ENCODE measurements at regions not wholly inside any gene's neighbourhood (a gene's known extent, or its start where the extent isn't known, plus 50 kb on each side); places are given as distances from the start of the nearest gene placed in this dataset.

GRCh38 chr3:22231061-22231460 lies 480.1 kb upstream of the ZNF385D start:
- H3K4me3 ChIP-seq (replicated peaks in 1 of 2; ENCODE audit: low read depth in 1 of 2, low read length in 2 of 2) = no peak overlapping the region
- peaks cover 0 to 10% of the 10 kb centered on the region in 2 experiments; a peak in 2 of 4 replicates for H3K9me3 ChIP-seq (ENCODE audit: control insufficient read depth in 1 of 2, insufficient read depth in 1 of 2, low read depth in 1 of 2, low read length in 2 of 2)
- ChIA-PET POLR2A (no interaction called here), RAD21 (ENCODE audit: low non-redundant PET in 1 of 2, low total read pairs in 2 of 2, uncharacterized antibody in 2 of 2, unreplicated experiment in 2 of 2) (no interaction called here), CTCF (no interaction called here)
- no peak for TF ChIP-seq POLR2A (IDR thresholded peaks at IDR 0.05; ENCODE audit: borderline replicate concordance, extremely low read depth, insufficient read depth, insufficient read length)
- TF ChIP-seq, protein P1, sequence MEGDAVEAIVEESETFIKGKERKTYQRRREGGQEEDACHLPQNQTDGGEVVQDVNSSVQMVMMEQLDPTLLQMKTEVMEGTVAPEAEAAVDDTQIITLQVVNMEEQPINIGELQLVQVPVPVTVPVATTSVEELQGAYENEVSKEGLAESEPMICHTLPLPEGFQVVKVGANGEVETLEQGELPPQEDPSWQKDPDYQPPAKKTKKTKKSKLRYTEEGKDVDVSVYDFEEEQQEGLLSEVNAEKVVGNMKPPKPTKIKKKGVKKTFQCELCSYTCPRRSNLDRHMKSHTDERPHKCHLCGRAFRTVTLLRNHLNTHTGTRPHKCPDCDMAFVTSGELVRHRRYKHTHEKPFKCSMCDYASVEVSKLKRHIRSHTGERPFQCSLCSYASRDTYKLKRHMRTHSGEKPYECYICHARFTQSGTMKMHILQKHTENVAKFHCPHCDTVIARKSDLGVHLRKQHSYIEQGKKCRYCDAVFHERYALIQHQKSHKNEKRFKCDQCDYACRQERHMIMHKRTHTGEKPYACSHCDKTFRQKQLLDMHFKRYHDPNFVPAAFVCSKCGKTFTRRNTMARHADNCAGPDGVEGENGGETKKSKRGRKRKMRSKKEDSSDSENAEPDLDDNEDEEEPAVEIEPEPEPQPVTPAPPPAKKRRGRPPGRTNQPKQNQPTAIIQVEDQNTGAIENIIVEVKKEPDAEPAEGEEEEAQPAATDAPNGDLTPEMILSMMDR (IDR thresholded peaks at IDR 0.05 in 2 of 3, conservative IDR thresholded peaks at IDR 0.05 in 1 of 3; ENCODE audit: borderline replicate concordance in 1 of 3, insufficient read depth in 1 of 3, low read depth in 2 of 3, low read length in 2 of 3) = no peak
- TF ChIP-seq, protein P2, sequence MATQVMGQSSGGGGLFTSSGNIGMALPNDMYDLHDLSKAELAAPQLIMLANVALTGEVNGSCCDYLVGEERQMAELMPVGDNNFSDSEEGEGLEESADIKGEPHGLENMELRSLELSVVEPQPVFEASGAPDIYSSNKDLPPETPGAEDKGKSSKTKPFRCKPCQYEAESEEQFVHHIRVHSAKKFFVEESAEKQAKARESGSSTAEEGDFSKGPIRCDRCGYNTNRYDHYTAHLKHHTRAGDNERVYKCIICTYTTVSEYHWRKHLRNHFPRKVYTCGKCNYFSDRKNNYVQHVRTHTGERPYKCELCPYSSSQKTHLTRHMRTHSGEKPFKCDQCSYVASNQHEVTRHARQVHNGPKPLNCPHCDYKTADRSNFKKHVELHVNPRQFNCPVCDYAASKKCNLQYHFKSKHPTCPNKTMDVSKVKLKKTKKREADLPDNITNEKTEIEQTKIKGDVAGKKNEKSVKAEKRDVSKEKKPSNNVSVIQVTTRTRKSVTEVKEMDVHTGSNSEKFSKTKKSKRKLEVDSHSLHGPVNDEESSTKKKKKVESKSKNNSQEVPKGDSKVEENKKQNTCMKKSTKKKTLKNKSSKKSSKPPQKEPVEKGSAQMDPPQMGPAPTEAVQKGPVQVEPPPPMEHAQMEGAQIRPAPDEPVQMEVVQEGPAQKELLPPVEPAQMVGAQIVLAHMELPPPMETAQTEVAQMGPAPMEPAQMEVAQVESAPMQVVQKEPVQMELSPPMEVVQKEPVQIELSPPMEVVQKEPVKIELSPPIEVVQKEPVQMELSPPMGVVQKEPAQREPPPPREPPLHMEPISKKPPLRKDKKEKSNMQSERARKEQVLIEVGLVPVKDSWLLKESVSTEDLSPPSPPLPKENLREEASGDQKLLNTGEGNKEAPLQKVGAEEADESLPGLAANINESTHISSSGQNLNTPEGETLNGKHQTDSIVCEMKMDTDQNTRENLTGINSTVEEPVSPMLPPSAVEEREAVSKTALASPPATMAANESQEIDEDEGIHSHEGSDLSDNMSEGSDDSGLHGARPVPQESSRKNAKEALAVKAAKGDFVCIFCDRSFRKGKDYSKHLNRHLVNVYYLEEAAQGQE (IDR thresholded peaks at IDR 0.05; ENCODE audit: low read depth) = no peak
- TF ChIP-seq ZFX (IDR thresholded peaks at IDR 0.05) = no peak
- no peak for TF ChIP-seq POLR2AphosphoS5 (IDR thresholded peaks at IDR 0.05; ENCODE audit: low read depth, low read length)
- TF ChIP-seq, protein P3, sequence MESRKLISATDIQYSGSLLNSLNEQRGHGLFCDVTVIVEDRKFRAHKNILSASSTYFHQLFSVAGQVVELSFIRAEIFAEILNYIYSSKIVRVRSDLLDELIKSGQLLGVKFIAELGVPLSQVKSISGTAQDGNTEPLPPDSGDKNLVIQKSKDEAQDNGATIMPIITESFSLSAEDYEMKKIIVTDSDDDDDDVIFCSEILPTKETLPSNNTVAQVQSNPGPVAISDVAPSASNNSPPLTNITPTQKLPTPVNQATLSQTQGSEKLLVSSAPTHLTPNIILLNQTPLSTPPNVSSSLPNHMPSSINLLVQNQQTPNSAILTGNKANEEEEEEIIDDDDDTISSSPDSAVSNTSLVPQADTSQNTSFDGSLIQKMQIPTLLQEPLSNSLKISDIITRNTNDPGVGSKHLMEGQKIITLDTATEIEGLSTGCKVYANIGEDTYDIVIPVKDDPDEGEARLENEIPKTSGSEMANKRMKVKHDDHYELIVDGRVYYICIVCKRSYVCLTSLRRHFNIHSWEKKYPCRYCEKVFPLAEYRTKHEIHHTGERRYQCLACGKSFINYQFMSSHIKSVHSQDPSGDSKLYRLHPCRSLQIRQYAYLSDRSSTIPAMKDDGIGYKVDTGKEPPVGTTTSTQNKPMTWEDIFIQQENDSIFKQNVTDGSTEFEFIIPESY (IDR thresholded peaks at IDR 0.05; ENCODE audit: extremely low read depth, insufficient replicate concordance, low read length) = no peak
- no peak for TF ChIP-seq CBX3 (IDR thresholded peaks at IDR 0.05; ENCODE audit: low read depth)
- TF ChIP-seq, protein P4, sequence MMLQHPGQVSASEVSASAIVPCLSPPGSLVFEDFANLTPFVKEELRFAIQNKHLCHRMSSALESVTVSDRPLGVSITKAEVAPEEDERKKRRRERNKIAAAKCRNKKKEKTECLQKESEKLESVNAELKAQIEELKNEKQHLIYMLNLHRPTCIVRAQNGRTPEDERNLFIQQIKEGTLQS (IDR thresholded peaks at IDR 0.05) = no peak
- H3K4me1 ChIP-seq (ENCODE audit: control insufficient read depth in 1 of 2, insufficient read depth in 2 of 2, low read length in 2 of 2) = no peaks in the 10 kb centered on the region
- H3K9ac ChIP-seq (ENCODE audit: low read length) = no peak overlapping the region
- H3K9me2 ChIP-seq (ENCODE audit: insufficient read depth) = no peaks in the 10 kb centered on the region
- ATAC-seq (no peak), DNase-seq (ENCODE audit: low read depth, low spot score) (no peak)
- no peak overlapping the region for H2AFZ ChIP-seq (ENCODE audit: low read depth, low read length, poor library complexity, severe bottlenecking)
- intact Hi-C loops (cut with micrococcal nuclease) = no loop called here
- H3K27me3 ChIP-seq (ENCODE audit: insufficient read depth, low read length) = no peaks in the 10 kb centered on the region
- H3K27ac ChIP-seq (ENCODE audit: low read depth, low read length) = no peak overlapping the region
- BruUV-seq (replicated peaks) = no TSS peak
- H3K4me2 ChIP-seq (ENCODE audit: low read length) = no peak overlapping the region
- H3K36me3 ChIP-seq (ENCODE audit: control insufficient read depth in 1 of 2, insufficient read depth in 2 of 2, low read length in 2 of 2) = no peaks in the 10 kb centered on the region
- H3K79me2 ChIP-seq (ENCODE audit: insufficient read depth, low read length) = no peaks in the 10 kb centered on the region
- H4K20me1 ChIP-seq (ENCODE audit: insufficient read depth) = no peaks in the 10 kb centered on the region
